GM23338 (cell line): ENCODE measurements at regions not wholly inside any gene's neighbourhood (a gene's known extent, or its start where the extent isn't known, plus 50 kb on each side); places are given as distances from the start of the nearest gene placed in this dataset.
"Not testable (repeated sequence)": the region's sequence is repeated elsewhere in the genome, so short reads cannot be mapped to it uniquely, and the experiment has no call there.

Experiments
- ATAC-seq: fragments of 200-7000 bp; cut with Tn5 transposase; 3 replicates; pipeline ENCODE4 v1.9.1; 2020
- DNase-seq: peaks from one replicate; pipeline ENCODE4 v3.0.0-alpha.2; 2015; ENCODE audit warnings: low spot score
- H2AFZ ChIP-seq: fragments of 200-600 bp; sonication (generic); 2 replicates; pipeline ENCODE4 v1.8.0; 2016; ENCODE audit warnings: antibody characterized with exemption, mild to moderate bottlenecking, moderate library complexity
- H3F3A ChIP-seq: fragments of 200-600 bp; sonication (generic); replicated peaks from 2 replicates; pipeline ENCODE4 v1.8.0; 2017; ENCODE audit warnings: antibody characterized with exemption, mixed run types, low read depth
- H3K27ac ChIP-seq: fragments of 200-600 bp; sonication (generic); 2 replicates; pipeline ENCODE4 v1.6.1; 2016; ENCODE audit warnings: low read depth
- H3K27me3 ChIP-seq: fragments of 200-600 bp; sonication (generic); 2 replicates; pipeline ENCODE4 v1.8.0; 2016; ENCODE audit warnings: mild to moderate bottlenecking, mixed run types, moderate library complexity; ENCODE audit not compliant: insufficient read depth
- H3K36me3 ChIP-seq: fragments of 200-600 bp; sonication (generic); 2 replicates; pipeline ENCODE4 v1.8.0; 2016; ENCODE audit warnings: mild to moderate bottlenecking; ENCODE audit not compliant: insufficient read depth
- H3K4me1 ChIP-seq: fragments of 200-600 bp; sonication (generic); 2 replicates; pipeline ENCODE4 v1.8.0; 2016; ENCODE audit warnings: mild to moderate bottlenecking, moderate library complexity; ENCODE audit not compliant: insufficient read depth
- H3K4me2 ChIP-seq: fragments of 200-600 bp; sonication (generic); 2 replicates; pipeline ENCODE4 v1.7.1; 2017; ENCODE audit warnings: mixed run types
- H3K4me3 ChIP-seq: fragments of 200-600 bp; sonication (generic); 2 replicates; pipeline ENCODE4 v1.6.1; 2016; ENCODE audit warnings: mixed run types
- H3K79me2 ChIP-seq: fragments of 200-600 bp; sonication (generic); replicated peaks from 2 replicates; pipeline ENCODE4 v1.8.0; 2017; ENCODE audit warnings: mild to moderate bottlenecking; ENCODE audit not compliant: insufficient read depth
- H3K9me2 ChIP-seq: fragments of 200-600 bp; sonication (generic); 2 replicates; pipeline ENCODE4 v1.8.0; 2017; ENCODE audit not compliant: insufficient read depth
- H4K20me1 ChIP-seq: fragments of 200-600 bp; sonication (generic); replicated peaks from 2 replicates; pipeline ENCODE4 v1.8.0; 2017; ENCODE audit warnings: mild to moderate bottlenecking; ENCODE audit not compliant: insufficient read depth
- H3K27ac Mint-ChIP-seq: 2 replicates; pipeline ENCODE4 v1.8.0; 2020; ENCODE audit warnings: inconsistent platforms, mild to moderate bottlenecking, moderate library complexity, mixed read lengths
- H3K27me3 Mint-ChIP-seq: 3 replicates; pipeline ENCODE4 v1.8.0; 2022; ENCODE audit warnings: low read depth, mild to moderate bottlenecking, moderate library complexity, mixed read lengths, inconsistent platforms; ENCODE audit not compliant: insufficient read depth, poor library complexity
- H3K36me3 Mint-ChIP-seq: 3 replicates; pipeline ENCODE4 v1.8.0; 2021; ENCODE audit warnings: low read depth, mild to moderate bottlenecking, inconsistent platforms, moderate library complexity, mixed read lengths
- H3K4me1 Mint-ChIP-seq: 3 replicates; pipeline ENCODE4 v1.8.0; 2020; ENCODE audit warnings: mild to moderate bottlenecking, inconsistent platforms, mixed read lengths
- H3K4me3 Mint-ChIP-seq: 3 replicates; pipeline ENCODE4 v1.8.0; 2021; ENCODE audit warnings: moderate library complexity, mild to moderate bottlenecking, inconsistent platforms, mixed read lengths
- H3K9me3 Mint-ChIP-seq: 3 replicates; pipeline ENCODE4 v1.8.0; 2020; ENCODE audit warnings: moderate library complexity, mild to moderate bottlenecking, inconsistent platforms, mixed read lengths
- CREB1 ChIP-seq: fragments of 250-450 bp; sonication (Bioruptor Pico); IDR thresholded peaks from 2 replicates; pipeline ENCODE4 v1.5.0; 2020; ENCODE audit warnings: low read depth, mild to moderate bottlenecking, moderate library complexity
- EZH2 ChIP-seq: fragments of 200-600 bp; sonication (generic); IDR thresholded peaks from one replicate; pipeline ENCODE4 v1.8.0; 2017; ENCODE audit warnings: antibody characterized with exemption, mild to moderate bottlenecking, low read depth; ENCODE audit not compliant: unreplicated experiment
- EZH2phosphoT487 ChIP-seq: fragments of 200-600 bp; sonication (generic); IDR thresholded peaks from one replicate; pipeline ENCODE4 v1.8.1; 2018; ENCODE audit warnings: antibody characterized with exemption; ENCODE audit not compliant: unreplicated experiment
- JUNB ChIP-seq: IDR thresholded peaks from one replicate; pipeline ENCODE4 v1.6.1; 2016; ENCODE audit warnings: antibody characterized with exemption; ENCODE audit not compliant: unreplicated experiment
- NANOG ChIP-seq: IDR thresholded peaks from 2 replicates; pipeline ENCODE4 v1.6.1; 2016; ENCODE audit warnings: antibody characterized with exemption, borderline replicate concordance
- POLR2AphosphoS5 ChIP-seq: IDR thresholded peaks from 2 replicates; pipeline ENCODE4 v1.6.1; 2016; ENCODE audit warnings: antibody characterized with exemption, low read depth
- STAT1 ChIP-seq: IDR thresholded peaks from one replicate; pipeline ENCODE4 v1.6.1; 2016; ENCODE audit warnings: antibody characterized with exemption; ENCODE audit not compliant: unreplicated experiment
- ZNF114 ChIP-seq: fragments of 250-450 bp; sonication (Bioruptor Pico); IDR thresholded peaks from 2 replicates; pipeline ENCODE4 v1.5.0; 2020; ENCODE audit warnings: mild to moderate bottlenecking, moderate library complexity
- ZNF331 ChIP-seq: fragments of 250-450 bp; sonication (Bioruptor Pico); IDR thresholded peaks from 2 replicates; pipeline ENCODE4 v1.5.0; 2020; ENCODE audit warnings: low read depth, mild to moderate bottlenecking, moderate library complexity
- TF ChIP-seq, protein P1 (sequence below): IDR thresholded peaks from 2 replicates; pipeline ENCODE4 v1.6.1; 2016; ENCODE audit warnings: antibody characterized with exemption
- TF ChIP-seq, protein P2 (sequence below): IDR thresholded peaks from one replicate; pipeline ENCODE4 v1.6.1; 2018; ENCODE audit warnings: antibody characterized with exemption; ENCODE audit not compliant: unreplicated experiment
- TF ChIP-seq, protein P3 (sequence below), 2 experiments: fragments of 200-600 bp in 1 of 2; sonication (generic) in 1 of 2; conservative IDR thresholded peaks; 2 replicates each; pipeline versions ENCODE4 v1.5.1 to v1.6.1; 2016 to 2017; ENCODE audit warnings: antibody characterized with exemption in 2 of 2, low read depth in 2 of 2, mild to moderate bottlenecking in 2 of 2, moderate library complexity in 1 of 2

DNA sequence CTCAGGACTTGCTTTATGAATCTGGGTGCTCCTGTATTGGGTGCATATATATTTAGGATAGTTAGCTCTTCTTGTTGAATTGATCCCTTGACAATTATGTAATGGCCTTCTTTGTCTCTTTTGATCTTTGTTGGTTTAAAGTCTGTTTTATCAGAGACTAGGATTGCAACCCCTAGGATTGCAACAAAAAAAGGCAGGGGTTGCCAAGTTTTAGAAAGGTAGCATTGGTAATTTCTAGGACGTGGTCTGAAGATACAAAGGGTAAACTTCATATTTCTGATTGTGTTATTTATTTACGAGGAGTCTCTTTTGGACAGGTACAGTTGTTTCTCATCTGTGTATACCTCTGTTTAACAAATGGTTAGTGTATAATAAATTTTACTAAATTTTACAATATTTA is 433.7 kb downstream of the BTG1 start:
- not testable (repeated sequence) for DNase-seq, H3K27me3 ChIP-seq, H4K20me1 ChIP-seq, H3K27ac Mint-ChIP-seq, H3K4me1 ChIP-seq, H3K9me3 Mint-ChIP-seq, H3K4me3 ChIP-seq, ATAC-seq, H3K27me3 Mint-ChIP-seq, H3K36me3 Mint-ChIP-seq, H2AFZ ChIP-seq, H3K4me3 Mint-ChIP-seq, H3K27ac ChIP-seq, H3K79me2 ChIP-seq, H3K4me2 ChIP-seq, H3F3A ChIP-seq, H3K36me3 ChIP-seq, H3K9me2 ChIP-seq, H3K4me1 Mint-ChIP-seq

DNA sequence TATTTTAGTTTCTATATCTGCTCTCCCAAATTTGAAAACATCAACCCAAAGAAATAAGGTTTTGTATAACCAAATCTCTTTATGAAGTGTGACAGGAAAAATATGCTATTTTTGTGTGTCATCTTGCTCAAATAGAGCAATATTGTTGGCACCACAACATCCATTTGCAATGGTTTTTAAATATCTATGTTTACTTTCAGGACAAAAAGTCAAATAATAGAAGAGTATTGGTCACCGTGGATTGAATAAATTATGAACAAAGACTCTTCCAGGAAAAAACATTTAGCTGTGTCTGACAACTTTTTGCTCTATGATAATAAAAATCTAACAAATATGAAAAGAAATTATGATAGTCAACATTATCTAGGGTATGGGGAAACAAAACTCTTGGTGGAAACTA is 439.2 kb downstream of the BTG1 start:
- Histone ChIP-seq H4K20me1 (no peaks in the 10 kb centered on the region), H3K9me2 (no peaks in the 10 kb centered on the region), H3K4me2 (no peak overlapping the region), H3K27me3 (no peaks in the 10 kb centered on the region), H3K4me3 (no peak overlapping the region), H3K27ac (no peak overlapping the region), H3K4me1 (no peaks in the 10 kb centered on the region; the same call in 1 of the 2 replicates), H3K36me3 (no peaks in the 10 kb centered on the region), H3K79me2 (no peaks in the 10 kb centered on the region), H2AFZ (no peak overlapping the region), H3F3A (no peaks in the 10 kb centered on the region)
- no peak overlapping the region for H3K27ac Mint-ChIP-seq
- ATAC-seq (no peak), DNase-seq (no peak)
- TF ChIP-seq, protein P1, sequence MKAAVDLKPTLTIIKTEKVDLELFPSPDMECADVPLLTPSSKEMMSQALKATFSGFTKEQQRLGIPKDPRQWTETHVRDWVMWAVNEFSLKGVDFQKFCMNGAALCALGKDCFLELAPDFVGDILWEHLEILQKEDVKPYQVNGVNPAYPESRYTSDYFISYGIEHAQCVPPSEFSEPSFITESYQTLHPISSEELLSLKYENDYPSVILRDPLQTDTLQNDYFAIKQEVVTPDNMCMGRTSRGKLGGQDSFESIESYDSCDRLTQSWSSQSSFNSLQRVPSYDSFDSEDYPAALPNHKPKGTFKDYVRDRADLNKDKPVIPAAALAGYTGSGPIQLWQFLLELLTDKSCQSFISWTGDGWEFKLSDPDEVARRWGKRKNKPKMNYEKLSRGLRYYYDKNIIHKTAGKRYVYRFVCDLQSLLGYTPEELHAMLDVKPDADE = no peak
- no peak for TF ChIP-seq EZH2
- TF ChIP-seq JUNB = no peak
- no peak for TF ChIP-seq ZNF331
- TF ChIP-seq CREB1 = no peak
- TF ChIP-seq STAT1 = no peak
- no peak for TF ChIP-seq ZNF114 (CRISPR knock-in tag)
- H3K4me3 Mint-ChIP-seq = no peak overlapping the region
- peaks cover 4% of the 10 kb centered on the region; the same call in 2 of the 3 replicates for H3K4me1 Mint-ChIP-seq
- H3K36me3 Mint-ChIP-seq = no peaks in the 10 kb centered on the region
- no peaks in the 10 kb centered on the region for H3K27me3 Mint-ChIP-seq
- H3K9me3 Mint-ChIP-seq = no peaks in the 10 kb centered on the region

DNA sequence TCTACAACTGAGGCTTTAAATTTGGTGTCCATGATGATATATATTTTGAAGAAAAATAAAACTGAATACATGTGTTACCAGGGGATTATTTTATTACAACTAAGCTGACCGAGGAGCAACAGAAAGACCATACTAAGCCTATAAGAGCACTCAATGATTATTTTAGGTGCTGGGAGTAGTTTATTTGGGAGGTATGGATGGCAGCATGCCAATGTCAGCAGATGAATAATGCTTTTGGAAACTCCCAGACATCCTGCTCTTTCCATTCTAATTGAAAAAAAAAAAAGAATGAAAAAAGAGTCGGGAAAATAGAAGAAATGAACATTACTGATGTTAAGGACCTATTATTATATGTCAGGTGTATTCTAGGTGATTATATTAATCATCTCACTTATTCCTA is 441.2 kb downstream of the BTG1 start:
- Histone ChIP-seq H3K27me3 (no peaks in the 10 kb centered on the region), H2AFZ (no peak overlapping the region), H3K4me1 (no peaks in the 10 kb centered on the region; the same call in 1 of the 2 replicates), H3K4me2 (no peak overlapping the region), H4K20me1 (no peaks in the 10 kb centered on the region), H3K9me2 (no peaks in the 10 kb centered on the region), H3K27ac (no peak overlapping the region), H3K36me3 (no peaks in the 10 kb centered on the region), H3K79me2 (no peaks in the 10 kb centered on the region), H3K4me3 (no peak overlapping the region), H3F3A (no peaks in the 10 kb centered on the region)
- DNase-seq (no peak), ATAC-seq (no peak)
- H3K4me3 Mint-ChIP-seq = no peak overlapping the region
- H3K9me3 Mint-ChIP-seq = no peaks in the 10 kb centered on the region
- H3K27ac Mint-ChIP-seq = no peak overlapping the region
- no peaks in the 10 kb centered on the region for H3K36me3 Mint-ChIP-seq
- H3K4me1 Mint-ChIP-seq = peaks cover 4% of the 10 kb centered on the region; the same call in 2 of the 3 replicates
- H3K27me3 Mint-ChIP-seq = no peaks in the 10 kb centered on the region
- TF ChIP-seq, protein P2, sequence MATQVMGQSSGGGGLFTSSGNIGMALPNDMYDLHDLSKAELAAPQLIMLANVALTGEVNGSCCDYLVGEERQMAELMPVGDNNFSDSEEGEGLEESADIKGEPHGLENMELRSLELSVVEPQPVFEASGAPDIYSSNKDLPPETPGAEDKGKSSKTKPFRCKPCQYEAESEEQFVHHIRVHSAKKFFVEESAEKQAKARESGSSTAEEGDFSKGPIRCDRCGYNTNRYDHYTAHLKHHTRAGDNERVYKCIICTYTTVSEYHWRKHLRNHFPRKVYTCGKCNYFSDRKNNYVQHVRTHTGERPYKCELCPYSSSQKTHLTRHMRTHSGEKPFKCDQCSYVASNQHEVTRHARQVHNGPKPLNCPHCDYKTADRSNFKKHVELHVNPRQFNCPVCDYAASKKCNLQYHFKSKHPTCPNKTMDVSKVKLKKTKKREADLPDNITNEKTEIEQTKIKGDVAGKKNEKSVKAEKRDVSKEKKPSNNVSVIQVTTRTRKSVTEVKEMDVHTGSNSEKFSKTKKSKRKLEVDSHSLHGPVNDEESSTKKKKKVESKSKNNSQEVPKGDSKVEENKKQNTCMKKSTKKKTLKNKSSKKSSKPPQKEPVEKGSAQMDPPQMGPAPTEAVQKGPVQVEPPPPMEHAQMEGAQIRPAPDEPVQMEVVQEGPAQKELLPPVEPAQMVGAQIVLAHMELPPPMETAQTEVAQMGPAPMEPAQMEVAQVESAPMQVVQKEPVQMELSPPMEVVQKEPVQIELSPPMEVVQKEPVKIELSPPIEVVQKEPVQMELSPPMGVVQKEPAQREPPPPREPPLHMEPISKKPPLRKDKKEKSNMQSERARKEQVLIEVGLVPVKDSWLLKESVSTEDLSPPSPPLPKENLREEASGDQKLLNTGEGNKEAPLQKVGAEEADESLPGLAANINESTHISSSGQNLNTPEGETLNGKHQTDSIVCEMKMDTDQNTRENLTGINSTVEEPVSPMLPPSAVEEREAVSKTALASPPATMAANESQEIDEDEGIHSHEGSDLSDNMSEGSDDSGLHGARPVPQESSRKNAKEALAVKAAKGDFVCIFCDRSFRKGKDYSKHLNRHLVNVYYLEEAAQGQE = no peak
- TF ChIP-seq EZH2phosphoT487 (no peak), ZNF114 (CRISPR knock-in tag) (no peak), ZNF331 (no peak), POLR2AphosphoS5 (no peak), NANOG (no peak), EZH2 (no peak)
- TF ChIP-seq, protein P3, sequence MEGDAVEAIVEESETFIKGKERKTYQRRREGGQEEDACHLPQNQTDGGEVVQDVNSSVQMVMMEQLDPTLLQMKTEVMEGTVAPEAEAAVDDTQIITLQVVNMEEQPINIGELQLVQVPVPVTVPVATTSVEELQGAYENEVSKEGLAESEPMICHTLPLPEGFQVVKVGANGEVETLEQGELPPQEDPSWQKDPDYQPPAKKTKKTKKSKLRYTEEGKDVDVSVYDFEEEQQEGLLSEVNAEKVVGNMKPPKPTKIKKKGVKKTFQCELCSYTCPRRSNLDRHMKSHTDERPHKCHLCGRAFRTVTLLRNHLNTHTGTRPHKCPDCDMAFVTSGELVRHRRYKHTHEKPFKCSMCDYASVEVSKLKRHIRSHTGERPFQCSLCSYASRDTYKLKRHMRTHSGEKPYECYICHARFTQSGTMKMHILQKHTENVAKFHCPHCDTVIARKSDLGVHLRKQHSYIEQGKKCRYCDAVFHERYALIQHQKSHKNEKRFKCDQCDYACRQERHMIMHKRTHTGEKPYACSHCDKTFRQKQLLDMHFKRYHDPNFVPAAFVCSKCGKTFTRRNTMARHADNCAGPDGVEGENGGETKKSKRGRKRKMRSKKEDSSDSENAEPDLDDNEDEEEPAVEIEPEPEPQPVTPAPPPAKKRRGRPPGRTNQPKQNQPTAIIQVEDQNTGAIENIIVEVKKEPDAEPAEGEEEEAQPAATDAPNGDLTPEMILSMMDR (conservative IDR thresholded peaks at IDR 0.05; ENCODE audit: low read depth in 2 of 2) = no peak
